ENCODE measurements at regions not wholly inside any gene's neighbourhood (a gene's known extent, or its start where the extent isn't known, plus 50 kb on each side); places are given as distances from the start of the nearest gene placed in this dataset.

- H4K5ac ChIP-seq (ENCODE audit: insufficient read length, low read depth, low read length) = no peak overlapping the region
- H3K4ac ChIP-seq (replicated peaks; ENCODE audit: insufficient read length, low read depth, low read length) = no peak overlapping the region
- H4K91ac ChIP-seq (replicated peaks; ENCODE audit: insufficient read length, low read length) = no peak overlapping the region
- H3K4me2 ChIP-seq (ENCODE audit: insufficient read depth in 1 of 2, low read depth in 2 of 2, low read length in 2 of 2) = no peak overlapping the region
- no peak overlapping the region for H2BK120ac ChIP-seq (replicated peaks; ENCODE audit: low read depth, low read length)
- no peak overlapping the region for H2BK15ac ChIP-seq (ENCODE audit: low read length)
- no peaks in the 10 kb centered on the region for H3K27me3 ChIP-seq (replicated peaks in 1 of 4; ENCODE audit: control insufficient read depth in 3 of 4, extremely low read depth in 1 of 4, insufficient read depth in 3 of 4, low read length in 3 of 4)
- no peak overlapping the region for H3K56ac ChIP-seq (replicated peaks; ENCODE audit: insufficient read length, low read depth, low read length)
- no peak overlapping the region for H3K18ac ChIP-seq (ENCODE audit: extremely low read depth, low read length)
- H2BK20ac ChIP-seq (ENCODE audit: low read length) = no peak overlapping the region
- WGBS, 2 experiments (ENCODE audit: extremely low coverage in 1 of 2, insufficient coverage in 1 of 2, insufficient read length in 1 of 2, insufficient replicate concordance in 2 of 2, low coverage in 1 of 2, low lambda C conversion rate in 2 of 2, missing lambda C conversion rate in 1 of 2) = 83% methylated on average over 2 of the region's 2 CpGs; no CpG with 5 or more reads in 1 of the 2 experiments
- H3K9me3 ChIP-seq (ENCODE audit: insufficient read depth in 2 of 2, low read depth in 1 of 2, low read length in 1 of 2) = no peaks in the 10 kb centered on the region
- H3K9ac ChIP-seq (replicated peaks in 1 of 4; ENCODE audit: extremely low read depth in 1 of 4, low read depth in 3 of 4, low read length in 3 of 4) = no peak overlapping the region
- H3K36me3 ChIP-seq (ENCODE audit: control insufficient read depth in 2 of 4, insufficient read depth in 4 of 4, low read length in 3 of 4) = no peaks in the 10 kb centered on the region
- H4K8ac ChIP-seq (ENCODE audit: extremely low read depth, insufficient read depth, low read length) = no peak overlapping the region
- POLR2A ChIA-PET (ENCODE audit: partially characterized antibody) = no interaction called here
- no peaks in the 10 kb centered on the region for H3K79me1 ChIP-seq (ENCODE audit: low read depth, low read length)
- H3K23me2 ChIP-seq (ENCODE audit: low read depth, low read length) = no peaks in the 10 kb centered on the region
- H3K4me3 ChIP-seq (ENCODE audit: extremely low read depth in 1 of 4, insufficient read depth in 2 of 4, low read depth in 3 of 4, low read length in 4 of 4) = no peak overlapping the region
- no peaks in the 10 kb centered on the region for H4K20me1 ChIP-seq (replicated peaks in 1 of 2; ENCODE audit: control insufficient read depth in 1 of 2, insufficient read depth in 2 of 2, low read length in 2 of 2)
- no peak overlapping the region for H3K23ac ChIP-seq (ENCODE audit: insufficient read length)
- no peak overlapping the region for H2AK5ac ChIP-seq (ENCODE audit: low read depth, low read length)
- no peak for FAIRE-seq
- H2BK5ac ChIP-seq (ENCODE audit: low read depth, low read length) = no peak overlapping the region
- H2AFZ ChIP-seq (ENCODE audit: low read length) = no peak overlapping the region
- H2BK12ac ChIP-seq (ENCODE audit: low read depth, low read length) = no peak overlapping the region
- H3K4me1 ChIP-seq (replicated peaks in 1 of 4; ENCODE audit: control insufficient read depth in 3 of 4, insufficient read depth in 4 of 4, low read length in 3 of 4) = no peaks in the 10 kb centered on the region
- no peak overlapping the region for H3K27ac ChIP-seq (ENCODE audit: low read depth, low read length)
- no peak overlapping the region for H3K14ac ChIP-seq (ENCODE audit: insufficient read length)
- DNase-seq (ENCODE audit: low read depth in 1 of 2, low spot score in 2 of 2) = no peak
- no peaks in the 10 kb centered on the region for H3K79me2 ChIP-seq (ENCODE audit: control insufficient read depth in 1 of 2, insufficient read depth in 2 of 2, low read length in 2 of 2)
- CTCF ChIA-PET (ENCODE audit: partially characterized antibody) = no interaction called here
- no peak for TF ChIP-seq E2F6 (IDR thresholded peaks at IDR 0.05)
- TF ChIP-seq HDAC6 (IDR thresholded peaks at IDR 0.05; ENCODE audit: low read depth, low read length) = no peak
- no peak for TF ChIP-seq CHD2 (IDR thresholded peaks at IDR 0.05; ENCODE audit: low read length)
- no peak for TF ChIP-seq BRCA1 (IDR thresholded peaks at IDR 0.05; ENCODE audit: low read depth, low read length)
- no peak for TF ChIP-seq CBX5 (IDR thresholded peaks at IDR 0.05; ENCODE audit: low read depth, low read length)
- TF ChIP-seq ZNF274 (IDR thresholded peaks at IDR 0.05; ENCODE audit: borderline replicate concordance, extremely low read depth, low read length) = no peak
- no peak for TF ChIP-seq EZH2 (IDR thresholded peaks at IDR 0.05; ENCODE audit: low read depth, low read length, severe bottlenecking)
- TF ChIP-seq POU5F1 (IDR thresholded peaks at IDR 0.05; ENCODE audit: low read depth, low read length) = no peak
- TF ChIP-seq KDM1A (IDR thresholded peaks at IDR 0.05; ENCODE audit: borderline replicate concordance, low read length) = no peak
- no peak for TF ChIP-seq EGR1 (IDR thresholded peaks at IDR 0.05; ENCODE audit: borderline replicate concordance, low read depth, low read length)
- no peak for TF ChIP-seq SIRT6 (IDR thresholded peaks at IDR 0.05; ENCODE audit: low read length)
- no peak for TF ChIP-seq SIN3A (conservative IDR thresholded peaks at IDR 0.05 in 1 of 2, IDR thresholded peaks at IDR 0.05 in 1 of 2; ENCODE audit: low read depth in 1 of 2, low read length in 2 of 2)
- TF ChIP-seq SP2 (IDR thresholded peaks at IDR 0.05; ENCODE audit: low read length) = no peak
- TF ChIP-seq SP1 (IDR thresholded peaks at IDR 0.05; ENCODE audit: low read depth, low read length) = no peak
- no peak for TF ChIP-seq POLR2A (IDR thresholded peaks at IDR 0.05; ENCODE audit: control extremely low read depth in 1 of 2, low read depth in 2 of 2, low read length in 2 of 2)
Observed at GRCh38 chr18:60082282-60082681, 182.5 kb downstream of the PMAIP1 start.

All from H1 (cell line).